CD4-positive, alpha-beta T cell (primary cell): ENCODE measurements at regions not wholly inside any gene's neighbourhood (a gene's known extent, or its start where the extent isn't known, plus 50 kb on each side); places are given as distances from the start of the nearest gene placed in this dataset.

Experiments used
- ATAC-seq: fragments of 200-7000 bp; cut with Tn5 transposase; one replicate; pipeline ENCODE4 v1.10.0; 2022; ENCODE audit warnings: mild to moderate bottlenecking; ENCODE audit not compliant: poor library complexity
- CTCF ChIA-PET: fragments of 350-600 bp; sonication (Branson Sonifier 250); formaldehyde crosslinking; loops from one replicate; lab custom pipeline; 2021; ENCODE audit warnings: antibody characterized with exemption, inconsistent platforms; lab: Charles Lee
- POLR2A ChIA-PET: fragments of 350-600 bp; sonication (Branson Sonifier 250); formaldehyde crosslinking; loops from one replicate; lab custom pipeline; 2021; ENCODE audit warnings: antibody characterized with exemption, inconsistent platforms; lab: Charles Lee
- DNase-seq, 14 experiments: peaks; one replicate each; pipeline ENCODE4 v3.0.0-alpha.2; 2013 to 2020; ENCODE audit warnings: mixed read lengths in 2 of 14
- H3K27ac ChIP-seq, 2 donors: one replicate each; pipeline versions ENCODE4 v1.5.1 to v1.7.0; 2013; ENCODE audit warnings: low read length in 2 of 2, low read depth in 1 of 2, mild to moderate bottlenecking in 1 of 2
- H3K27me3 ChIP-seq, 2 experiments: 1 replicate in 1 of 2; 2 replicates in 1 of 2; pipeline versions ENCODE4 v1.6.1 to v1.7.0; 2013; ENCODE audit warnings: low read length in 2 of 2, control low read depth in 1 of 2, mild to moderate bottlenecking in 1 of 2, moderate library complexity in 1 of 2; ENCODE audit not compliant: insufficient read depth in 2 of 2, control insufficient read depth in 1 of 2
- H3K36me3 ChIP-seq: one replicate; pipeline ENCODE4 v1.6.1; 2013; ENCODE audit warnings: low read length, control low read depth; ENCODE audit not compliant: insufficient read depth
- H3K4me1 ChIP-seq: one replicate; pipeline ENCODE4 v1.6.1; 2013; ENCODE audit warnings: low read length, control low read depth; ENCODE audit not compliant: insufficient read depth
- H3K4me3 ChIP-seq: one replicate; pipeline ENCODE4 v1.5.1; 2013; ENCODE audit warnings: mild to moderate bottlenecking, low read length, moderate library complexity
- H3K9me3 ChIP-seq, 2 experiments: 1 replicate in 1 of 2; 2 replicates in 1 of 2; pipeline versions ENCODE4 v1.6.1 to v1.7.0; 2013; ENCODE audit warnings: low read length in 2 of 2, mild to moderate bottlenecking in 2 of 2, control low read depth in 1 of 2, moderate library complexity in 1 of 2; ENCODE audit not compliant: control insufficient read depth in 1 of 2, insufficient read depth in 1 of 2
- H3K27ac Mint-ChIP-seq: one replicate; pipeline ENCODE4 v1.8.0; 2020; ENCODE audit warnings: mixed read lengths
- H3K27me3 Mint-ChIP-seq: one replicate; pipeline ENCODE4 v1.8.0; 2021; ENCODE audit warnings: mixed read lengths
- H3K36me3 Mint-ChIP-seq: one replicate; pipeline ENCODE4 v1.8.0; 2021; ENCODE audit warnings: low read depth, mixed read lengths
- H3K4me1 Mint-ChIP-seq: one replicate; pipeline ENCODE4 v1.8.0; 2021; ENCODE audit warnings: low read depth, mixed read lengths
- H3K4me3 Mint-ChIP-seq: one replicate; pipeline ENCODE4 v1.8.0; 2020; ENCODE audit warnings: mild to moderate bottlenecking, mixed read lengths
- H3K9me3 Mint-ChIP-seq: one replicate; pipeline ENCODE4 v1.8.0; 2020; ENCODE audit warnings: mixed read lengths
- CTCF ChIP-seq: fragments of 200-600 bp; IDR thresholded peaks from one replicate; pipeline ENCODE4 v1.8.0; 2022; ENCODE audit warnings: antibody characterized with exemption, mild to moderate bottlenecking
- intact Hi-C, 2 experiments: fragments of 100-400 bp; cut with DNase I in 1 of 2; cut with micrococcal nuclease in 1 of 2; formaldehyde crosslinking; loops; one replicate each; pipeline versions ENCODE4 v1.15.1 to v1.9.0; 2023 to 2025; cut with DNase I, micrococcal nuclease

- H3K27me3 ChIP-seq, result no peaks in the 10 kb centered on the region
- Mint-ChIP-seq H3K9me3 (no peaks in the 10 kb centered on the region), H3K27ac (no peak overlapping the region), H3K27me3 (no peaks in the 10 kb centered on the region), H3K4me3 (no peak overlapping the region), H3K4me1 (no peaks in the 10 kb centered on the region), H3K36me3 (no peaks in the 10 kb centered on the region)
- no peaks in the 10 kb centered on the region for H3K4me1 ChIP-seq
- TF ChIP-seq CTCF, result no peak
- ATAC-seq (no peak), DNase-seq (no peak)
- H3K36me3 ChIP-seq, result no peaks in the 10 kb centered on the region
- intact Hi-C loops, result no loop called here
- no peak overlapping the region for H3K27ac ChIP-seq
- ChIA-PET POLR2A (no interaction called here), CTCF (no interaction called here)
- peaks cover 0 to 4% of the 10 kb centered on the region in 2 experiments for H3K9me3 ChIP-seq
- no peak overlapping the region for H3K4me3 ChIP-seq
These were observed 121.4 kb upstream of the RFC3 start for GRCh38 chr13:33696530-33696929.

- Histone ChIP-seq H3K36me3 (no peaks in the 10 kb centered on the region), H3K4me3 (no peak overlapping the region), H3K9me3 (no peaks in the 10 kb centered on the region), H3K27me3 (no peaks in the 10 kb centered on the region), H3K4me1 (no peaks in the 10 kb centered on the region), H3K27ac (no peak overlapping the region)
- H3K4me1 Mint-ChIP-seq, result no peaks in the 10 kb centered on the region
- POLR2A ChIA-PET, result no interaction called here
- no peak for ATAC-seq
- H3K4me3 Mint-ChIP-seq, result no peak overlapping the region
- no peak for DNase-seq
- no peak overlapping the region for H3K27ac Mint-ChIP-seq
- intact Hi-C loops, result no loop called here
- no peak for TF ChIP-seq CTCF
- H3K9me3 Mint-ChIP-seq, result no peaks in the 10 kb centered on the region
- H3K36me3 Mint-ChIP-seq, result no peaks in the 10 kb centered on the region
- H3K27me3 Mint-ChIP-seq, result no peaks in the 10 kb centered on the region
- CTCF ChIA-PET, result no interaction called here
These were observed 120.0 kb upstream of the RFC3 start for GRCh38 chr13:33697926-33698325.

- H3K4me1 Mint-ChIP-seq, result no peaks in the 10 kb centered on the region
- no peak overlapping the region for H3K4me3 Mint-ChIP-seq
- ChIA-PET CTCF (no interaction called here), POLR2A (no interaction called here)
- DNase-seq (no peak), ATAC-seq (no peak)
- H3K27me3 Mint-ChIP-seq, result peaks cover 29% of the 10 kb centered on the region
- H3K27ac ChIP-seq, result no peak overlapping the region
- H3K4me3 ChIP-seq, result no peak overlapping the region
- peaks cover 0 to 15% of the 10 kb centered on the region in 2 experiments for H3K9me3 ChIP-seq
- H3K27ac Mint-ChIP-seq, result no peak overlapping the region
- no peak for TF ChIP-seq CTCF
- no peaks in the 10 kb centered on the region for H3K36me3 ChIP-seq
- H3K9me3 Mint-ChIP-seq, result peaks cover 13% of the 10 kb centered on the region
- H3K27me3 ChIP-seq, result no peaks in the 10 kb centered on the region
- intact Hi-C loops, result no loop called here
- H3K36me3 Mint-ChIP-seq, result no peaks in the 10 kb centered on the region
- H3K4me1 ChIP-seq, result no peaks in the 10 kb centered on the region
These were observed 110.5 kb upstream of the RFC3 start for GRCh38 chr13:33707449-33707848.
